CD4-positive, alpha-beta T cell treated with Interleukin-4 for 1 hour (primary cell): ENCODE measurements at regions not wholly inside any gene's neighbourhood (a gene's known extent, or its start where the extent isn't known, plus 50 kb on each side); places are given as distances from the start of the nearest gene placed in this dataset.
"Not testable (repeated sequence)": the region's sequence is repeated elsewhere in the genome, so short reads cannot be mapped to it uniquely, and the experiment has no call there.

Experiments
- DNase-seq, 2 donors: peaks; one replicate each; pipeline ENCODE4 v3.0.0-alpha.2; 2020 to 2022

GRCh38 chr9:86600977-86601376, 246.8 kb upstream of the TUT7 start:
- DNase-seq, result no peak

DNA sequence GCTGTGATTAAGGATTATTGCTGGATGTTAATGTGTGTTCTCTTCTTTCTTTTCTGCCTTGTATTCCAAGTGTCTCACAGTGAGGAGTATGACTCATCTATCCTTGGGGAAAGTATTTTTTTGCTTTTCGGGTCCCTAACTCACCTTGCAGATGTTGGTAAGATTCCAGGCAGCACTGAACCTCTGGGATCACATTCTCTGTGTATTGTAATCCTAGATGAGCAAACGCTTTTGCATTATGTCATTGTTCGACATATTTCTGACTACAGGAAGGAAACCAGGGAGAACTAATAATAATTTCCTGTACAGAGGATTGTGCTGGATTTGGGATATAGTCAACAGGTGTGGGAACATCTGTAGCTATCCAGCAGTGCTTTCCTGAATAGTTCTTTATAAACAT, 246.1 kb upstream of the TUT7 start:
- DNase-seq, result no peak

DNA sequence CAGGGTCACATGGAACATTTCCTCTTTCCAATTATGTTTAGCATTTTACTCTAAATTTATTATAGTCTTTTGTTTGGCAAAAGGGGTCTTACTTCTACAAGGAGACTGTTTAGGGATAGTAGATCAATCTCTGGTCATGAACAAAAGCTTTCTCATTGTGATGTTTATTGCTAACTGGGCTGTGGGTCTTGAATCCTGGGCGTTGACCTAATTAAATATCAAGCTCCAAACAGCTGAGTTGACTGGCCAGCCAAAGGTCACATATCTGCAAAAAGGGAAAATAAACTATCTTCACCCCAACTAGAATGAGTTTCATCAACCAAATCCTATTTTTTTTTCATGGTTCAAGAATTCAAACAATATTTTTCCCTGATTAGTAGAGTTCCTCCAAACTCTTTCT, 245.4 kb upstream of the TUT7 start:
- no peak for DNase-seq

DNA sequence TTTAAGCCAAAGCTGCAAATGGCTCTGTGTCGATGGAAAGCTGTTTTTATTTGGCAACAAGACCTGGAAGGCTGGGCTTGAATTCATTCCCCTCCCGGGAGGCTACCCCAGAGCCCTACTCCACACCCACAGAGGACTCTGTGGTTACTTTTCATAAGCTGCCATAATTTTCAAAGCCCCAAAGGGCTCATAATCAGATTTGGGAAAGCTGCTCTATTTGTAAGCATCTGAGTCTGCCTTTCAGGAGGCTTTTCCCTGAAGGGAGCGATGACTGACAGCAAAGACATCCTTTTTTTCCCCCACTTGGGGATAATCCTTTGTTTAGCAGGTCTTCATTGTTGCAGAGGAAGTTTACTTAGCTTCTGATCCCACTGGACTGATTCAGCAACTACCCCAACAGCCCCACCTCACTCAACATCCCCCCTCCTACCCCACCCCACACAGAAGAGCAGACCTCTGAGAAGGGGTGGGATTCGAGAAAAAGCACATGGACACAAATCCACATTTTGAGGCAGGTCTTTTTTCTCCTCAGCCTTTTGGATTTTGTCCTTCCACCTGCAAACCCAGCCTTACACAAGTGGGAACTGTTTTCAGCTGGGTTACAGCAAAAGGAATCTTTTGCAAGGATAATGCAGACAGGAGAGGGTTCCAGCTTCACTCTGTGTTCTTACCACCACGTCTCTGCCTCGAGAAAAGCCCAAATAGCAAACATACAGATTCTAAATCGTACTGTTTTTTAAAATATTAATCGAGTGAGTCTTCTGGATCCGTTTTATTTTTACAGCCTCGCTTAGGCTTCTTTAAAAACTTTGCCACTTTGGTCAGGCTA, 244.4 kb upstream of the TUT7 start:
- no peak for DNase-seq

GRCh38 chr9:86594724-86595123, 240.5 kb upstream of the TUT7 start:
- no peak for DNase-seq

- DNase-seq, result no peak
Measured at GRCh38 chr9:86591472-86591871, 237.3 kb upstream of the TUT7 start.

DNA sequence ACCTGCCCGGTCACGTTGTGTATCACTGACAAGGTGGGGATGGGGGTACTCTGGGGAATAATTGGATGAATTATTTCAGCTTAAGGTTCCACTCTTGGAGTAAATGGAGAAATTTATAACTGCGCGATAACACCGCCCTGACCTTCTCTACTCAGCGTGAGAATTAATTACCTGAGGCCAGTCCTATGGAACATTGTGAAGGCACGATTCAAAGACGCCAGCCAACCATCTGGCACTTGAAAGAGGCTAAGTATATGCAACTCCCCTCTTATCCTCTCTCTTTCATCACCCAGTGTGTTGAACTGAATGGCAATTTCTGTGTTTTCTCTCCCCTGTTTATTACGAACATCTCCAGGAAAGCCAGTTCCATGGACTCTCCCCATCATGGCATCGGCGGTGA, 235.5 kb upstream of the TUT7 start:
- no peak for DNase-seq

GRCh38 chr9:86589273-86589672, 235.1 kb upstream of the TUT7 start:
- no peak for DNase-seq

DNA sequence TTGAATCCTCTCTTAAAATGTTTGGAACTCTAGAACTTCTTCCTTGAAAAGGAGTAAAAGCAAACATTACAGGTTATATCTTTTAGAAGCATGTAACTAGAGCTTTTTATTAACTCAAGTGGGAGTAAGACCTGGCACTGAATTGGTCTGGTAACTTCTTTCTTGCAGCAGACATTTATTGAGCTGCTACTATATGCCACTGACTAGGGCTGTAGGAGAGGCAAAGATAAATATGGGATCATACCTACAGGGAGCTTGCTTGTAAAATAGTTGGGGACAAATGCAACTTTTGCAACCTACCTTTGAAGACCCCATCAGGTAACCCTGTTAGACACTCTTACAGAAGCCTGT, 231.9 kb upstream of the TUT7 start:
- no peak for DNase-seq

GRCh38 chr9:86585422-86586143, 231.4 kb upstream of the TUT7 start:
- no peak for DNase-seq

GRCh38 chr9:86580688-86581087, 226.5 kb upstream of the TUT7 start:
- DNase-seq, result no peak

- no peak for DNase-seq
Measured at GRCh38 chr9:86578722-86579121, 224.5 kb upstream of the TUT7 start.

GRCh38 chr9:86577420-86578333, 223.5 kb upstream of the TUT7 start:
- no peak for DNase-seq

DNA sequence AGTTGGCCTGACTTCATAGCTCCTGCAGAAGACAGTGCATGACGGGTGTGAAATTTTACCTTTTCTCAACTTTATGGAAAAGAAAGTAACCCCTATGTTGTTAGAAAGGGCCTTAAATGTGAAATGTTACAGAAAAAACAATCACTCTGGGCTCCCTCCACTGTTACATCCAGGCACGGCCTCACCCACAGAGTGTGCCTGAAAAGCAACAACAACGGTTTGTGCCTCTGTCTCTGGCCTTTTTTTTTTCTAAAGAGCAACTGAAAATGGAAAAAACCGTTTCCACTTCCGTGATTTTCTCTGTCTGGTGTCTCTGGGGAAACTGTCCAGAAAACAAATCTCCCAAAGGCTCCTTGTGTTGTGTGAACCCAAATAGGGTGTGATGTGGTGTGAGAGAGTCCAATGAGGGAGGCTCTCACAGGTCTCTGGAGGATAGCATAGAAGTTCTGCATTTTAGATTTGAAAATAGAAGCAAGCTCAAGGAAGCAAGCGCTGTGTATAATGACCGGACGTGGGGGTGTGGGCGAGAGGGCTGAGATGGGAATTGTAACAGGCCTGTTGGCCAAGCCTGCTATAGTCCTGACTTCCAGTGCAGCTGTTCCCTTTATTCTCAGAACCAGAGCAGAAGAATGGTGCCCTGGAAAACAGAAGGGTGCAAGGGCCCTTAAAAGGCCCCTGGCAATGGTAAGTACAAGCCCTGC, 221.8 kb upstream of the TUT7 start:
- no peak for DNase-seq

GRCh38 chr9:86575137-86575536, 220.9 kb upstream of the TUT7 start:
- DNase-seq, result no peak

GRCh38 chr9:86573886-86574285, 219.7 kb upstream of the TUT7 start:
- DNase-seq, result no peak

DNA sequence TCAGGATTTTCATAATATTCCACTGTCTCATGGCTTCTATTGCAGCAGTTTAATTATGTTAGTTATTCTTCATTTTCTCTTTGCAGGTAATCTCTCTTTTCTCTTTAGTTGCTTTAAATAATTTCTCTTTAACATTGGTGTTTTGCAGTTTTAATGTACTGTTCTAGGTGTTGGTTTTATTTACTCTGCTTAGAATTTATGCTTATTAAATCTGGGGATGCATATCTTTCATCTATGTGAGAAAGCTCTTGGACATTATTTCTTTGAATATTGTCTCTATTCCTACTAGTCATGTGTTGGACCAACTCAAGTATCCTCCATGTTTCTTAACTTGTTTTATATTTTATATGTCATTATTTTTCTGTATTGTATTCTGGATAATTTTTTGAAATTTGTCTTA, 218.7 kb upstream of the TUT7 start:
- no peak for DNase-seq

GRCh38 chr9:86565603-86566002, 211.4 kb upstream of the TUT7 start:
- not testable (repeated sequence) for DNase-seq

DNA sequence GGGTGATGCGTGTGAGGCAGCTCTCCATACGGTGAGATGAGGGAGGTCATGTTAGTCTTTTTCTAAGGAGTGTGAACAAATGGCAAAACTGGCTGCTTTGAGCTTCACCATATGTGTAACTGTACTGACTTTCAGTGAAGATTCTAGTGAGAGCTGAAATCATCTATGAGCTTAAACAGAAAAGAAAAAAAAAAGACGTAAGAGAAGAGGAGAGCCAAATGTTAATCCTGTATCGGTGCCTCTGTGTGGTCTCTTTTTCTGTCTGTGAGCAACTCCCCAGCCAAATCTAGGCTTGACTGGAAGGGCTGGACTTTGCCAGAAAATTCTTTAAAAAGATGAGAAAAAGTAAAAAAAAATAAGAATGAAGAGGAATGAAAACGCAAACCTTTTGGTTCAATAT, 209.7 kb upstream of the TUT7 start:
- no peak for DNase-seq

DNA sequence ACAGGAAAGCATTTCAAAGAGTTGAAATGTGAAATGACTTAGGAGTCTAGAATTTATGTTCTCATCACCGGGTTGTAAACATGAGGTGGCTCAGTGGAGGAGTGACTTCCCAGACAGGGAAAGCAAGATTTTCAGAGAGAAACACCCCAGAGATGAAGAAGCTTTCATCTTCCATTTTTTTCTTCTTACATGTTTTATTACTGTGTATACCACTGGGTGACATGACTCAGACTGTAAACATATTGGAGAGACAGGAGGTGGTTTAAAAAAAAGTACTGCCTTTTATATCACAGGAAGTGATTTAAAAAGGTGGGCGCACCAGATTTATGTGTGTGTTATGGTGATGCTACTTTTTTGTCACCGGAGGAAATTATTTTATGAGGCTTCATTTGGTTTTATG, 209.1 kb upstream of the TUT7 start:
- DNase-seq, result no peak

DNA sequence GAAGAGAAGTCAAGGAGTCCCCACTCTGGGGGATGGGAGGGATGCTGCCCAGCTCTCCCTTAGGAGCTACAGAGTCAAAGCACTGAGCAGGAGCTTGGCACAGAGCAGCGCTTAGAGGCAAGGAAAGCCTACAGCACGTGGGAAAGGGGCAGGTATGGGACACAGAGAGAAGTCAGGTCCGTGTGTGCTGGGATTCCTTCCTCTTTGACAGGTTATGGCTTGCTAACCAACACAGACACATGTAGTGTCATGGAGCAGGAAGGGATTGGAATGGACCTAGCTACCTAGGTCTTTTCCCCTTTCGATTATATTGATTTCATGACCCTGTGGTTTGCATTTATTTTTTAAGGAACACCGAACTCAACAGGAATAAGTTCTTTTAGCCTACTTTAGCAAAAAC, 208.5 kb upstream of the TUT7 start:
- DNase-seq, result no peak

DNA sequence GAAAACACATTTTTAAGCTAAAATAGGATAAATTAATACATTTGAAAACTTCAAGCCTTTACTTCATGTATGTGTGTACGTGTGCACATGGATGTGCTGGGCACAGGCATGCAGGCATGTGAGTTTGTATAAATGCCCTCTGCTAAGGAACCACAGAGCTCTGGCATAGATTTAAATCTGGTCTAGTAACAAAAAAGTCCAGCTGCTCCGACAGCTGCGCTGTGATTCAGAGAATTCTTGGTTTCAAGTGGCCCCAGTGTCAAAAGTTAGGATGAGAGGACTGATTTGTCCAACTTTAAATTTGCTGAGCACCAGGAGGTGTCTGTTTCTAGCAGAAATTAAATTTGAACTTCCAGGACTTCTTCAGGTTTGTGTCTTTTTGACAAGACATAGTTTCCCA, 203.7 kb upstream of the TUT7 start:
- no peak for DNase-seq
